Astrocyte of the spinal cord (primary cell): ENCODE measurements at regions not wholly inside any gene's neighbourhood (a gene's known extent, or its start where the extent isn't known, plus 50 kb on each side); places are given as distances from the start of the nearest gene placed in this dataset.

ENCODE experiments used
- DNase-seq: peaks from one replicate; pipeline ENCODE4 v3.0.0; 2011; ENCODE audit warnings: low read depth, low spot score
- H3K4me3 ChIP-seq: 2 replicates; pipeline ENCODE4 v1.5.1; 2011; ENCODE audit warnings: low read depth, mild to moderate bottlenecking, low read length, moderate library complexity
- in situ Hi-C: cut with HindIII; loops from 2 replicates; pipeline ENCODE4 v1.10.0; 2017; ENCODE audit warnings: low sequenced_read_pairs
- TF ChIP-seq, protein P1 (sequence below): IDR thresholded peaks from 2 replicates; pipeline ENCODE4 v1.5.1; 2012; ENCODE audit warnings: low read depth, mild to moderate bottlenecking, low read length, inconsistent platforms

DNA sequence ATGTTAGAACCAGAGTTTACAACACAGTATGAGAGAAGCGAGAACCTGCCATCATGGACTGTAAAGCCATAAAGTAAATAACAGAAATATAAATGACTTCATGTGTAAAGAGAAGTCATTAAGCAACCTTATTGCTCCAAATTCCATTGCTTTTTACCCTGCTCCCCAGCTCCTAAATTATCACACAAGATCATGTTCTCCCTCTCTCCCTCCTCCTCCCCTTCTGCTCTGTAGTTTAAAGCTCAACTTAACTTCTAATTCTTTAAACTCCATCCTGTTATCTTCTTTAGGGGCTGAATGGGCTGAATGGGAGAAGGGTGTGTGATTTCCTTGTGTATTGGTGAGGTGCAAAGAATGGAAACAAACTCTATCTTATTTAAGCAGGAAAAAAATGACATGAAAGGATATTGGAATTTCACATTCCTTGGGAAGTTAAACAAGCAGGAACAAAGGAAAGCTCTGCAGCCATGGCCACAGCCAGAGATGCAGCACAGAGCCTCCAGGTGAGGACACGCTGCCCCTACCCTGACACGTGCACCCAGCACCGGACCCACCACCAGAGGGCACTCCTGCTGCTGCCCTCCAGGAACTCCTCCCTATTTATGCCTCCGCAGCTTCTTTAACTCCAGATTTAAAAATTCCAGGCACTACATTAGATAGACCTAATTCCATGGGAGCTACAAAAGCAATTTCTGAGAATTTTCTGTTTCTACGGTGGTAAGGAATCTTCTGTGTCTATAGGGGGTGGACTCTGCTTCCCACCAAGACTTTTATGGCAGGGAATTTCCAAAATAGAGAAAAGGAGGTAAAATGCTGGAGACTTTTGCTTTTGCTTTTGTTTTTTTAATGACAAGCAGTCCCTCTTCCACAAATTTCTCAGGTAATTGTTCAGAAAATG, 76.9 kb upstream of the ABI3BP start:
- TF ChIP-seq, protein P1, sequence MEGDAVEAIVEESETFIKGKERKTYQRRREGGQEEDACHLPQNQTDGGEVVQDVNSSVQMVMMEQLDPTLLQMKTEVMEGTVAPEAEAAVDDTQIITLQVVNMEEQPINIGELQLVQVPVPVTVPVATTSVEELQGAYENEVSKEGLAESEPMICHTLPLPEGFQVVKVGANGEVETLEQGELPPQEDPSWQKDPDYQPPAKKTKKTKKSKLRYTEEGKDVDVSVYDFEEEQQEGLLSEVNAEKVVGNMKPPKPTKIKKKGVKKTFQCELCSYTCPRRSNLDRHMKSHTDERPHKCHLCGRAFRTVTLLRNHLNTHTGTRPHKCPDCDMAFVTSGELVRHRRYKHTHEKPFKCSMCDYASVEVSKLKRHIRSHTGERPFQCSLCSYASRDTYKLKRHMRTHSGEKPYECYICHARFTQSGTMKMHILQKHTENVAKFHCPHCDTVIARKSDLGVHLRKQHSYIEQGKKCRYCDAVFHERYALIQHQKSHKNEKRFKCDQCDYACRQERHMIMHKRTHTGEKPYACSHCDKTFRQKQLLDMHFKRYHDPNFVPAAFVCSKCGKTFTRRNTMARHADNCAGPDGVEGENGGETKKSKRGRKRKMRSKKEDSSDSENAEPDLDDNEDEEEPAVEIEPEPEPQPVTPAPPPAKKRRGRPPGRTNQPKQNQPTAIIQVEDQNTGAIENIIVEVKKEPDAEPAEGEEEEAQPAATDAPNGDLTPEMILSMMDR: peak; percentile 49
- in situ Hi-C loops: no loop called here
- DNase-seq: peak; percentile 2
- H3K4me3 ChIP-seq: no peak overlapping the region

DNA sequence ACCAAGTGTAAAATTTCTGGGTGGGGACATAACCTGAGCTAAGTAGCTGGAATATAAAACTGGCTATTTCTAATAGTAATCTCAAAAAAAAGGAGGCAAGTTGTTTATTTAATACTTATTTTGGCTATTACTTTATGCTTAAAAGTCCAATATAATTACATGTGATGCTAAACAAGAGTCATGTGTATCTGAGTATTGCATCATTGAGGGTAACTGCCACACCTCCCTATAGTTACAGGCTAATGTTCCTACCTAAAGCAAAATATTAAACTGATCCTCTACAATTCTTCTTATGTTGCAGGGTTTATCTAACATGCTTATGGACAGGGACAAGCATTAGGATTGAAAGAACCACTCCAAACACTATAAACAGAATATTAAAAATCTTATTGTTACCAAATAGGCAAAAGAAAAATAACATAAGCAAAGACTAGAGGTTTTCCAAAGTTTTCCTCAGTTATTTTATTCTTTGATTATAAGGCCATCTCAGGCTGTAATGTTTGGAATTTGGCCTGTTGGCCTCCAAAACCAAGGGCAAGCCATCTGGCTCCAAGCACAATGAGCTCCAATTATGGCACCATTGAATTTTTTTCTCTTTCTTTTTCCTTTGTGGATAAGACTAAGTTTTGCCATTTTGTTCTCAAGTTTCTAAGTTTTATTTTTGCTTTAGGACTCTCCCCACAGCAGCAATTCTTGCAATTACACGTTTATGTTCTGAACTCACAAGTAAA, 75.8 kb upstream of the ABI3BP start:
- H3K4me3 ChIP-seq: no peak overlapping the region
- TF ChIP-seq, protein P1: no peak
- in situ Hi-C loops: no loop called here
- peak; percentile 3 for DNase-seq

DNA sequence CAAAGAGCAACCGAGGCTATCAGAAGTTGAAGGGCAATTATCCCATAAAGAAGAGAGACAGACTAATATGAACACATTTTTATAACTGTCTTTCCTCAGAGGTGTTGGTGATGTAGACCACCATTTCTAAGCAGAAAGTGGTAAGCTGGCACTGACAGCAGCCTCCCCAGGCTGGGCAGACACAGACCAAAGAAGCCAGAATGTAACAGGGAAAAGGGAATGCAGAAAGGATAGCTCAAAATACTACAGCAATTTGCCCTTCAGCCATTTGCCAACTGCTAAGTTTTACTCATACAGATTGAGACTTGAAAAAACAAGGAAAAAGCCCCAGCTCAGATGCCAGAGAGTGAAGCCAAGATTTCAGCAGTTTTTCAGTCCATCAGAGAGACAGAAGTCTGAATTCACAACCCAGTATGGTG, 73.5 kb upstream of the ABI3BP start:
- TF ChIP-seq, protein P1: no peak
- in situ Hi-C loops: no loop called here
- DNase-seq: peak; percentile 55
- H3K4me3 ChIP-seq: no peak overlapping the region

DNA sequence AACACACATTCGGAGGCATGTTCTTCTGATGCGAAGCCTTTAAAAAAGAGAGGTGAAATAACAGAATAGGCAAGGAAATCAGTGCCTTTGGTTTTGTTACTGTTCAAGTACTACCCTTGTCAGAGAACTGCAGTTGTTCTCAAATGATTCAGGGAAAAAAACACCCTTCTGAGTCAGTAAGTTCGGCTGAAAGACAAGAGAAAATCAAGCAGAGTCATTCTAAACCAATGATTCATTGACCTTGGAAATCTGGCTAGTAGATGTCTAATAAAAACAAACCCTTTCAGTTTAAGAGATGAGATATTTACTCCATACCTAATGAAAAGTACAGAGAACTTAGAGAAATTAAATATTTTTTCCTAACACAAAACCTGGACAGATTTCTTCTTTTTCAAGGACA, 72.7 kb upstream of the ABI3BP start:
- TF ChIP-seq, protein P1: no peak
- in situ Hi-C loops: no loop called here
- DNase-seq: peak; percentile 90
- H3K4me3 ChIP-seq: no peak overlapping the region

DNA sequence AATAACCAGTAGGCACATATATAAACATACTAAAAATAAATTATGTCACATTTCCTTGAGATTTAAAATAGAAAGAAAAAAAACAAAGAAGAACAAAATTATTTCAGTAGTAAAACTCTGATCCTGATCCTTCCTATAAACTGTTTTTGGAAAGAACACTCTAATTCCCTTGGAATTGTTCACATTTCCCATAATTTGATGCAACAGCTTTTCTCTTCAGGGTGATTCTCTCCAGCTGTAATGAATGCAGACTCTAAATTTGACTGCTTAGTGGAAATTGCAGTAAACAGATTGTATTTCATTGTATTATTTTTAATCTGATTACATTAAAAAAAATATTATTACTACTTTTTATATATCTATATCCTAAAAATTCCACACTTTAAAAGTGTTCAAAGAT, 70.2 kb upstream of the ABI3BP start:
- H3K4me3 ChIP-seq: no peak overlapping the region
- TF ChIP-seq, protein P1: no peak
- no peak for DNase-seq
- in situ Hi-C loops: no loop called here

DNA sequence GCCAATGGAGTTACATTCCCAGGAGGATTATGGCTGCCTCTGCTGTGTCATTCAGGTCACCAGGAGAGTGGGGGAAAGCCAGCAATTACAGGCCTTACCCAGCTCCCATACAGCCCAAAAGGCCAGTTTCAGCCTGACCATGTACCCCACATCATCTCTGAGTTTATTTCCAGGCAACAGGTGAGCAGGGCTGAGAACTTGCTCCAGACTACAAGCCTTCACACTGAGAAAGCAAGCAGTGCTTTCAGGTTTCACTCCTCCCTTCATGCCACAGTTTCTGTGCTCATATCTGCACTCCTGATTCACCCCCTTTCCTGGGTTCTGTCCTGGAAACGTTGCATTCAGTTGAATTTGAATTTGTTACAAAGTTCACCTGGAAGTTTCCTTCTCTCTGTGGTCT, 68.1 kb upstream of the ABI3BP start:
- DNase-seq: no peak
- no peak overlapping the region for H3K4me3 ChIP-seq
- TF ChIP-seq, protein P1: no peak
- in situ Hi-C loops: no loop called here
